ENCODE measurements at regions not wholly inside any gene's neighbourhood (a gene's known extent, or its start where the extent isn't known, plus 50 kb on each side); places are given as distances from the start of the nearest gene placed in this dataset.

DNA sequence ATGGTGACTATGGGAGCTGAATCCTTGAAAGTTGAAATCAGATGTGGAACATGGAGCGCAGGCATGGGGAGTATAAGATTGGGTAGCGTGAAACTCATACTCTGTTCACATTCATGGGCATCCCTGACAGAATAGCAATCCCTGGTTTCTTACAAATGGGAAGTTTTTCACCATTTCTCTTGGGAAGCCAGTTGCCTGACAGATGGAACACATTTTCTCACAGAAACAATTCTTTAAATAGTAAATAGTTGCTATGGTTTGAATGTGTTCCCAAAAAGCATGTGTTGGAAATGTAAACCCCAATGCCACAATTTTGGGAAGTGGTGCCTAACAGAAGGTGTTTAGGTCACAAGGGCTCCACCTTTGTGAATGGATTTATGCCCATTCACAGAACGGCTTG, 262.8 kb upstream of the HS3ST5 start:
- DNase-seq (ENCODE audit: low read depth) = no peak
- H3K4me3 ChIP-seq (ENCODE audit: low read length) = no peak overlapping the region
- TF ChIP-seq, protein P1, sequence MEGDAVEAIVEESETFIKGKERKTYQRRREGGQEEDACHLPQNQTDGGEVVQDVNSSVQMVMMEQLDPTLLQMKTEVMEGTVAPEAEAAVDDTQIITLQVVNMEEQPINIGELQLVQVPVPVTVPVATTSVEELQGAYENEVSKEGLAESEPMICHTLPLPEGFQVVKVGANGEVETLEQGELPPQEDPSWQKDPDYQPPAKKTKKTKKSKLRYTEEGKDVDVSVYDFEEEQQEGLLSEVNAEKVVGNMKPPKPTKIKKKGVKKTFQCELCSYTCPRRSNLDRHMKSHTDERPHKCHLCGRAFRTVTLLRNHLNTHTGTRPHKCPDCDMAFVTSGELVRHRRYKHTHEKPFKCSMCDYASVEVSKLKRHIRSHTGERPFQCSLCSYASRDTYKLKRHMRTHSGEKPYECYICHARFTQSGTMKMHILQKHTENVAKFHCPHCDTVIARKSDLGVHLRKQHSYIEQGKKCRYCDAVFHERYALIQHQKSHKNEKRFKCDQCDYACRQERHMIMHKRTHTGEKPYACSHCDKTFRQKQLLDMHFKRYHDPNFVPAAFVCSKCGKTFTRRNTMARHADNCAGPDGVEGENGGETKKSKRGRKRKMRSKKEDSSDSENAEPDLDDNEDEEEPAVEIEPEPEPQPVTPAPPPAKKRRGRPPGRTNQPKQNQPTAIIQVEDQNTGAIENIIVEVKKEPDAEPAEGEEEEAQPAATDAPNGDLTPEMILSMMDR (IDR thresholded peaks at IDR 0.05; ENCODE audit: insufficient read depth, low read depth, low read length, missing control alignments) = no peak

- H3K4me3 ChIP-seq (ENCODE audit: low read length) = no peak overlapping the region
- DNase-seq (ENCODE audit: low read depth) = no peak
- TF ChIP-seq, protein P1 (IDR thresholded peaks at IDR 0.05; ENCODE audit: insufficient read depth, low read depth, low read length, missing control alignments) = no peak
Measured at GRCh38 chr6:114600381-114600780, 257.6 kb upstream of the HS3ST5 start.

GRCh38 chr6:114595591-114595990, 252.8 kb upstream of the HS3ST5 start:
- no peak for DNase-seq (ENCODE audit: low read depth)
- H3K4me3 ChIP-seq (ENCODE audit: low read length) = no peak overlapping the region
- TF ChIP-seq, protein P1 (IDR thresholded peaks at IDR 0.05; ENCODE audit: insufficient read depth, low read depth, low read length, missing control alignments) = no peak

- TF ChIP-seq, protein P1 (IDR thresholded peaks at IDR 0.05; ENCODE audit: insufficient read depth, low read depth, low read length, missing control alignments) = no peak
- no peak overlapping the region for H3K4me3 ChIP-seq (ENCODE audit: low read length)
- no peak for DNase-seq (ENCODE audit: low read depth)
Measured at GRCh38 chr6:114595186-114595585, 252.4 kb upstream of the HS3ST5 start.

- no peak overlapping the region for H3K4me3 ChIP-seq (ENCODE audit: low read length)
- no peak for DNase-seq (ENCODE audit: low read depth)
- TF ChIP-seq, protein P1 (IDR thresholded peaks at IDR 0.05; ENCODE audit: insufficient read depth, low read depth, low read length, missing control alignments) = no peak
Measured at GRCh38 chr6:114592506-114592905, 249.7 kb upstream of the HS3ST5 start.

- no peak overlapping the region for H3K4me3 ChIP-seq (ENCODE audit: low read length)
- TF ChIP-seq, protein P1 (IDR thresholded peaks at IDR 0.05; ENCODE audit: insufficient read depth, low read depth, low read length, missing control alignments) = no peak
- DNase-seq (ENCODE audit: low read depth) = no peak
Measured at GRCh38 chr6:114588726-114589125, 245.9 kb upstream of the HS3ST5 start.

- TF ChIP-seq, protein P1 (IDR thresholded peaks at IDR 0.05; ENCODE audit: insufficient read depth, low read depth, low read length, missing control alignments) = no peak
- H3K4me3 ChIP-seq (ENCODE audit: low read length) = no peak overlapping the region
- DNase-seq (ENCODE audit: low read depth) = no peak
Measured at GRCh38 chr6:114586298-114586697, 243.5 kb upstream of the HS3ST5 start.
